Activated CD4-positive, CD25-positive, alpha-beta regulatory T cell treated with anti-CD3 and anti-CD28 coated beads, Interleukin-2, amount 50 U/mL, for 72 hours (primary cell): ENCODE measurements at regions not wholly inside any gene's neighbourhood (a gene's known extent, or its start where the extent isn't known, plus 50 kb on each side); places are given as distances from the start of the nearest gene placed in this dataset.
"Not testable (repeated sequence)": the region's sequence is repeated elsewhere in the genome, so short reads cannot be mapped to it uniquely, and the experiment has no call there.

Experiments used
- DNase-seq: peaks from one replicate; pipeline ENCODE4 v3.0.0; 2021

- no peak for DNase-seq
Observed at GRCh38 chr5:162487528-162488525, 420.3 kb downstream of the GABRG2 start.

GRCh38 chr5:162496100-162496808 is 428.7 kb downstream of the GABRG2 start:
- DNase-seq, result no peak

- no peak for DNase-seq
Observed at GRCh38 chr5:162497455-162497854, 429.9 kb downstream of the GABRG2 start.

GRCh38 chr5:162502780-162503179 is 435.2 kb downstream of the GABRG2 start:
- DNase-seq, result no peak

GRCh38 chr5:162503796-162504195 is 436.2 kb downstream of the GABRG2 start:
- DNase-seq, result no peak

- DNase-seq, result no peak
Observed at GRCh38 chr5:162512935-162513565, 445.5 kb downstream of the GABRG2 start.

GRCh38 chr5:162514116-162514515 is 446.5 kb downstream of the GABRG2 start:
- no peak for DNase-seq

- no peak for DNase-seq
Observed at GRCh38 chr5:162520878-162521277, 453.3 kb downstream of the GABRG2 start.

- DNase-seq, result no peak
Observed at GRCh38 chr5:162529209-162529608, 461.6 kb downstream of the GABRG2 start.

GRCh38 chr5:162529886-162530285 is 462.3 kb downstream of the GABRG2 start:
- DNase-seq, result no peak

GRCh38 chr5:162543437-162543836 is 475.9 kb downstream of the GABRG2 start:
- no peak for DNase-seq

GRCh38 chr5:162544905-162545304 is 477.3 kb downstream of the GABRG2 start:
- no peak for DNase-seq

GRCh38 chr5:162550236-162550635 is 482.7 kb downstream of the GABRG2 start:
- DNase-seq, result no peak

GRCh38 chr5:162558120-162558519 is 490.5 kb downstream of the GABRG2 start:
- no peak for DNase-seq

- DNase-seq, result no peak
Observed at GRCh38 chr5:162567644-162568043, 500.1 kb downstream of the GABRG2 start.

GRCh38 chr5:162573758-162574157 is 506.2 kb downstream of the GABRG2 start:
- DNase-seq, result no peak

- DNase-seq, result no peak
Observed at GRCh38 chr5:162591724-162592123, 524.2 kb downstream of the GABRG2 start.

GRCh38 chr5:162593881-162594280 is 526.3 kb downstream of the GABRG2 start:
- no peak for DNase-seq

- DNase-seq, result no peak
Observed at GRCh38 chr5:162603443-162604070, 536.0 kb downstream of the GABRG2 start.

GRCh38 chr5:162607879-162608278 is 540.3 kb downstream of the GABRG2 start:
- DNase-seq, result no peak

- DNase-seq, result not testable (repeated sequence)
Observed at GRCh38 chr5:162621726-162622263, 554.2 kb downstream of the GABRG2 start.

GRCh38 chr5:162624110-162624509 is 556.5 kb downstream of the GABRG2 start:
- DNase-seq, result no peak

- DNase-seq, result no peak
Observed at GRCh38 chr5:162637481-162637880, 569.9 kb downstream of the GABRG2 start.
